Naive thymus-derived CD4-positive, alpha-beta T cell (primary cell): ENCODE measurements at regions not wholly inside any gene's neighbourhood (a gene's known extent, or its start where the extent isn't known, plus 50 kb on each side); places are given as distances from the start of the nearest gene placed in this dataset.

Experiments
- ATAC-seq: fragments of 150-1000 bp; cut with Tn5 transposase; 2 replicates; pipeline ENCODE4 v1.10.0; 2021; ENCODE audit warnings: mild to moderate bottlenecking, moderate library complexity
- CTCF ChIA-PET: fragments of 350-600 bp; sonication (Branson Sonifier 250); formaldehyde crosslinking; loops from one replicate; lab custom pipeline; 2021; ENCODE audit warnings: antibody characterized with exemption; lab: Charles Lee
- POLR2A ChIA-PET: fragments of 350-600 bp; sonication (Branson Sonifier 250); formaldehyde crosslinking; loops from one replicate; lab custom pipeline; 2021; ENCODE audit warnings: antibody characterized with exemption, inconsistent platforms; lab: Charles Lee
- DNase-seq, 9 donors: peaks; one replicate each; pipeline versions ENCODE4 v3.0.0 to v3.0.0-alpha.2; 2020 to 2022; ENCODE audit warnings: mixed read lengths in 1 of 9
- H3K27ac ChIP-seq: one replicate; pipeline ENCODE4 v1.7.0; 2013; ENCODE audit warnings: mild to moderate bottlenecking, low read depth, low read length, moderate library complexity
- H3K27me3 ChIP-seq, 2 donors: one replicate each; pipeline ENCODE4 v1.7.0; 2013; ENCODE audit warnings: low read length in 2 of 2, mild to moderate bottlenecking in 2 of 2, moderate library complexity in 2 of 2; ENCODE audit not compliant: control insufficient read depth in 2 of 2, insufficient read depth in 2 of 2
- H3K36me3 ChIP-seq, 3 experiments: 1 replicate in 2 of 3; 2 replicates in 1 of 3; pipeline ENCODE4 v1.7.0; 2013; ENCODE audit warnings: low read length in 3 of 3, mild to moderate bottlenecking in 3 of 3, moderate library complexity in 1 of 3; ENCODE audit not compliant: insufficient read depth in 3 of 3, control insufficient read depth in 2 of 3
- H3K4me1 ChIP-seq, 2 donors: one replicate each; pipeline ENCODE4 v1.7.0; 2013; ENCODE audit warnings: low read length in 2 of 2, mild to moderate bottlenecking in 2 of 2, moderate library complexity in 1 of 2; ENCODE audit not compliant: control insufficient read depth in 2 of 2, insufficient read depth in 2 of 2
- H3K4me3 ChIP-seq: 2 replicates; pipeline ENCODE4 v1.7.0; 2013; ENCODE audit warnings: mild to moderate bottlenecking, low read length
- H3K9me3 ChIP-seq, 3 experiments: 1 replicate in 2 of 3; 2 replicates in 1 of 3; pipeline ENCODE4 v1.7.0; 2013; ENCODE audit warnings: low read length in 3 of 3; ENCODE audit not compliant: control insufficient read depth in 2 of 3
- H3K27ac Mint-ChIP-seq, 9 donors: one replicate each; pipeline ENCODE4 v1.8.0; 2020 to 2022; ENCODE audit warnings: mixed read lengths in 9 of 9, mild to moderate bottlenecking in 8 of 9, moderate library complexity in 5 of 9, inconsistent platforms in 2 of 9
- H3K27me3 Mint-ChIP-seq, 5 donors: one replicate each; pipeline ENCODE4 v1.8.0; 2021 to 2022; ENCODE audit warnings: mixed read lengths in 5 of 5, mild to moderate bottlenecking in 1 of 5
- H3K36me3 Mint-ChIP-seq, 5 donors: one replicate each; pipeline ENCODE4 v1.8.0; 2020 to 2022; ENCODE audit warnings: mixed read lengths in 5 of 5, mild to moderate bottlenecking in 3 of 5, inconsistent platforms in 1 of 5
- H3K4me1 Mint-ChIP-seq, 7 donors: one replicate each; pipeline ENCODE4 v1.8.0; 2020 to 2022; ENCODE audit warnings: mixed read lengths in 7 of 7, mild to moderate bottlenecking in 3 of 7, inconsistent platforms in 1 of 7
- H3K4me3 Mint-ChIP-seq, 10 donors: one replicate each; pipeline ENCODE4 v1.8.0; 2020 to 2022; ENCODE audit warnings: mild to moderate bottlenecking in 10 of 10, mixed read lengths in 10 of 10, moderate library complexity in 6 of 10, inconsistent platforms in 2 of 10
- H3K9me3 Mint-ChIP-seq, 11 donors: one replicate each; pipeline ENCODE4 v1.8.0; 2020 to 2022; ENCODE audit warnings: mixed read lengths in 11 of 11, mild to moderate bottlenecking in 4 of 11, inconsistent platforms in 1 of 11, moderate library complexity in 1 of 11
- intact Hi-C, 2 donors: fragments of 100-400 bp; cut with micrococcal nuclease; formaldehyde crosslinking; loops; one replicate each; pipeline ENCODE4 v1.15.1; 2023

DNA sequence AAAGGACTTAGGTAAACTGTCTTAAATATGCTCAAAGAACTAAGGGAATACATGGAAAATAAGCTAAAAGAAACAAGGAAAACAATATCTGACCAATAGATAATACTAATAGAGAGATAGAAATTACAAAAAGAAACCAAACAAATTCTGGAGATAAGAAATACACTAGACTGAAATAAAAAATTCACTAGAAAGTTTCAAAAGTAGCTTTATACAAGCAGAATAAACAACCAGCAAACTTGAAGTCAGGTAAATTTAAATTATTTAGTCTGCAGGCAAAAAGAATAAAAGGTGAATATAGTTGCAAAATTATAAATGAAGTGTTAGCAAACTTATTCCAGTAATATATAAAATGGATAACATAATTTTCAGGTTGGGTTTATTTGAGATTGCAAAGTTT is 760.9 kb upstream of the INTU start:
- CTCF ChIA-PET: no interaction called here

DNA sequence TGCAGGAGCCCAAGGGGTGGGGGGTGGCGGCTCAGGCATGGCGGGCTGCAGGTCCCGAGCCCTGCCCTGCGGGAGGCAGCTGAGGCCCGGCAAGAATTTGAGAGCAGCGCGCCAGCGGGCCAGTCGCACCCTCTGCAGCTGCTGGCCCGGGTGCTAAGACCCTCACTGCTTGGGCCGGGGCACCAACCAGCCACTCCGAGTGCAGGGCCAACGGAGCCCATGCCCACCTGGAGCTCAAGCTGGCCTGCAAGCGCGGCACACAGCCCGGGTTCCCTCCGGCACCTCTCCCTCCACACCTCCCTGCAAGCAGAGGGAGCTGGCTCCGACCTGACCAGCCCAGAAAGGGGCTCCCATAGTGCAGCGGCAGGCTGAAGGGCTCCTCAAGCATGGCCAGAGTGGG is 758.2 kb upstream of the INTU start:
- H3K4me1 ChIP-seq: no peaks in the 10 kb centered on the region
- ATAC-seq (no peak), DNase-seq (no peak)
- Mint-ChIP-seq H3K9me3 (peaks cover 4 to 33% (median 19%) of the 10 kb centered on the region in 11 donors), H3K27ac (no peak overlapping the region), H3K27me3 (no peaks in the 10 kb centered on the region), H3K4me1 (no peaks in the 10 kb centered on the region), H3K36me3 (peaks cover 0 to 3% (median 0%) of the 10 kb centered on the region in 5 donors), H3K4me3 (no peak overlapping the region)
- H3K4me3 ChIP-seq: no peak overlapping the region
- ChIA-PET POLR2A (no interaction called here), CTCF (no interaction called here)
- H3K9me3 ChIP-seq: peaks cover 0 to 9% (median 0%) of the 10 kb centered on the region in 3 experiments
- intact Hi-C loops: no loop called here
- no peaks in the 10 kb centered on the region for H3K36me3 ChIP-seq
- H3K27ac ChIP-seq: no peak overlapping the region
- no peaks in the 10 kb centered on the region for H3K27me3 ChIP-seq

More for the DNA sequence above, 760.9 kb upstream of the INTU start:
- H3K9me3 Mint-ChIP-seq: peaks cover 10 to 41% (median 21%) of the 10 kb centered on the region in 11 donors
- peaks cover 0 to 3% (median 0%) of the 10 kb centered on the region in 5 donors for H3K36me3 Mint-ChIP-seq
- no peaks in the 10 kb centered on the region for H3K4me1 Mint-ChIP-seq
- no peak overlapping the region for H3K4me3 Mint-ChIP-seq
- no peak overlapping the region for H3K4me3 ChIP-seq
- no peak overlapping the region for H3K27ac Mint-ChIP-seq
- H3K27me3 ChIP-seq: no peaks in the 10 kb centered on the region
- ATAC-seq: no peak
- H3K27ac ChIP-seq: no peak overlapping the region
- no peaks in the 10 kb centered on the region for H3K27me3 Mint-ChIP-seq
- H3K4me1 ChIP-seq: no peaks in the 10 kb centered on the region
- POLR2A ChIA-PET: no interaction called here
- no peak for DNase-seq
- H3K36me3 ChIP-seq: no peaks in the 10 kb centered on the region
- intact Hi-C loops: no loop called here
- peaks cover 0 to 6% (median 0%) of the 10 kb centered on the region in 3 experiments for H3K9me3 ChIP-seq

- Histone ChIP-seq H3K4me3 (no peak overlapping the region), H3K9me3 (no peaks in the 10 kb centered on the region), H3K4me1 (no peaks in the 10 kb centered on the region), H3K27me3 (no peaks in the 10 kb centered on the region), H3K27ac (no peak overlapping the region), H3K36me3 (no peaks in the 10 kb centered on the region)
- ATAC-seq: no peak
- CTCF ChIA-PET: interaction anchor here (0.5 kb wide), 1 partner anchor 165 kb away, joined by 3 read pairs; no protein-coding TSS in a partner anchor
- H3K36me3 Mint-ChIP-seq: no peaks in the 10 kb centered on the region
- no peak overlapping the region for H3K27ac Mint-ChIP-seq
- POLR2A ChIA-PET: no interaction called here
- no peaks in the 10 kb centered on the region for H3K27me3 Mint-ChIP-seq
- intact Hi-C loops: no loop called here
- no peaks in the 10 kb centered on the region for H3K4me1 Mint-ChIP-seq
- no peak for DNase-seq
- no peak overlapping the region for H3K4me3 Mint-ChIP-seq
- peaks cover 0 to 12% (median 4%) of the 10 kb centered on the region in 11 donors for H3K9me3 Mint-ChIP-seq
Measured at GRCh38 chr4:126888968-126889367, 743.8 kb upstream of the INTU start.

- H3K9me3 Mint-ChIP-seq: peaks cover 0 to 24% (median 7%) of the 10 kb centered on the region in 11 donors
- H3K27me3 ChIP-seq: no peaks in the 10 kb centered on the region
- H3K36me3 Mint-ChIP-seq: no peaks in the 10 kb centered on the region
- H3K27ac ChIP-seq: no peak overlapping the region
- POLR2A ChIA-PET: no interaction called here
- intact Hi-C loops: no loop called here
- H3K9me3 ChIP-seq: no peaks in the 10 kb centered on the region
- CTCF ChIA-PET: no interaction called here
- ATAC-seq (no peak), DNase-seq (no peak)
- H3K36me3 ChIP-seq: no peaks in the 10 kb centered on the region
- no peak overlapping the region for H3K4me3 ChIP-seq
- no peaks in the 10 kb centered on the region for H3K4me1 Mint-ChIP-seq
- no peaks in the 10 kb centered on the region for H3K27me3 Mint-ChIP-seq
- no peak overlapping the region for H3K4me3 Mint-ChIP-seq
- no peak overlapping the region for H3K27ac Mint-ChIP-seq
- H3K4me1 ChIP-seq: no peaks in the 10 kb centered on the region
Measured at GRCh38 chr4:126890383-126890782, 742.4 kb upstream of the INTU start.

- H3K9me3 Mint-ChIP-seq: peaks cover 0 to 30% (median 7%) of the 10 kb centered on the region in 11 donors
- no peaks in the 10 kb centered on the region for H3K4me1 ChIP-seq
- H3K4me1 Mint-ChIP-seq: no peaks in the 10 kb centered on the region
- CTCF ChIA-PET: no interaction called here
- no peaks in the 10 kb centered on the region for H3K36me3 Mint-ChIP-seq
- H3K36me3 ChIP-seq: no peaks in the 10 kb centered on the region
- H3K27me3 Mint-ChIP-seq: no peaks in the 10 kb centered on the region
- no peak overlapping the region for H3K27ac ChIP-seq
- no peaks in the 10 kb centered on the region for H3K9me3 ChIP-seq
- no peak overlapping the region for H3K4me3 Mint-ChIP-seq
- POLR2A ChIA-PET: no interaction called here
- intact Hi-C loops: no loop called here
- DNase-seq: no peak
- no peak overlapping the region for H3K27ac Mint-ChIP-seq
- ATAC-seq: no peak
- no peak overlapping the region for H3K4me3 ChIP-seq
- H3K27me3 ChIP-seq: no peaks in the 10 kb centered on the region
Measured at GRCh38 chr4:126890994-126891393, 741.8 kb upstream of the INTU start.

DNA sequence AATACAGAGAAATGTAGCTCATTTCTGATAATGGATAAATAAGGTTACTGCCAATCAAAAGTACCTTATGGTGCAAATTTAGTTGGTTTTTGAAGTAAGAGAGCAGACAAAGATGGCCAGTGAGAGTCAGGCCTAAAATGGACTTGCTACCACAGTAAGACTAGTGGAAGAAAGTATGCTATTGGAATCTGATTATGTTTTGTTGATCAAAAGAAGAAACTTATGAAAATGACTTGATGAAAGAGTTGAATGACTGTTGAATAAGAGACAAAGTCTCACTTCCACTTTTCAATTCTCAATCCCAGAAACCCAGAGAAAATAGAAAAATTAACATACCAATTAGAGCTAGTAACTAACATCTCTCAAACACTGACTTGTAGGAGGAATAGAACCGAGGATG is 737.8 kb upstream of the INTU start:
- ChIA-PET POLR2A (no interaction called here), CTCF (no interaction called here)
- H3K4me3 ChIP-seq: no peak overlapping the region
- intact Hi-C loops: no loop called here
- ATAC-seq (no peak), DNase-seq (no peak)
- no peaks in the 10 kb centered on the region for H3K27me3 ChIP-seq
- H3K9me3 ChIP-seq: no peaks in the 10 kb centered on the region
- Mint-ChIP-seq H3K27ac (no peak overlapping the region), H3K9me3 (peaks cover 0 to 44% (median 17%) of the 10 kb centered on the region in 11 donors), H3K4me3 (no peak overlapping the region), H3K36me3 (peaks cover 0 to 4% (median 0%) of the 10 kb centered on the region in 5 donors), H3K27me3 (no peaks in the 10 kb centered on the region), H3K4me1 (no peaks in the 10 kb centered on the region)
- H3K36me3 ChIP-seq: no peaks in the 10 kb centered on the region
- H3K27ac ChIP-seq: no peak overlapping the region
- H3K4me1 ChIP-seq: no peaks in the 10 kb centered on the region

DNA sequence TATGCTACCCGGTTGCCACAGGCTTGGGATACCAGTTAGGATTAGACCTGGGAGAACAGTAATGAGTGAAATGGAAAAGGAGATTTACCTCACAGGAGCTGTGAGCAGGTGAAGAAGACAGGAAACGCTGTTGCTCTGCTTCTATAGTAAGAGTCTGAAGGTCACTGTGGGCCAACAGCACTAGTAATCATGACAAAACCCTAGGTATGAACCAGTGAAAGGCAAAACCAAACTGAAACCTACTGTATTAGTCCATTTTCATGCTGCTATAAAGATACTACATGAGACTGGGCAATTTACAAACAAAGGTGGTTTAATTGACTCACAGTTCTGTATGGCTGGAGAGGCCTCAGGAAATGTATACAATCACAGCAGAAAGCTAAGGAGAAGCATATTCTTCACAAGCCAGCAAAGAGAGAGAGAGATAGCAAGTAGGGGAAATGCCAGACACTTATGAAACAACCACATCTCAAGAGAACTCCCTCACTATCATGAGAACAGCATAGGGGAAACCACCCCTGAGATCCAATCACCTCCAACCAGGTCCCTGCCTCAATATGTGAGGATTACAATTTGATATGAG is 736.7 kb upstream of the INTU start:
- H3K27me3 ChIP-seq: no peaks in the 10 kb centered on the region
- ATAC-seq: no peak
- H3K27ac ChIP-seq: no peak overlapping the region
- Mint-ChIP-seq H3K4me3 (no peak overlapping the region), H3K4me1 (no peaks in the 10 kb centered on the region), H3K36me3 (peaks cover 0 to 4% (median 0%) of the 10 kb centered on the region in 5 donors), H3K27ac (no peak overlapping the region), H3K9me3 (peaks cover 0 to 42% (median 17%) of the 10 kb centered on the region in 11 donors), H3K27me3 (no peaks in the 10 kb centered on the region)
- DNase-seq: no peak
- H3K9me3 ChIP-seq: no peaks in the 10 kb centered on the region
- ChIA-PET POLR2A (no interaction called here), CTCF (no interaction called here)
- no peak overlapping the region for H3K4me3 ChIP-seq
- intact Hi-C loops: no loop called here
- no peaks in the 10 kb centered on the region for H3K36me3 ChIP-seq
- H3K4me1 ChIP-seq: no peaks in the 10 kb centered on the region
